WERI-Rb-1 (cell line): ENCODE measurements at regions not wholly inside any gene's neighbourhood (a gene's known extent, or its start where the extent isn't known, plus 50 kb on each side); places are given as distances from the start of the nearest gene placed in this dataset.

Experiments
- DNase-seq: peaks from one replicate; pipeline ENCODE4 v3.0.0-alpha.2; 2020
- H3K27ac ChIP-seq: fragments of 250-450 bp; sonication (Bioruptor Pico); 2 replicates; pipeline ENCODE4 v1.5.1; 2020; ENCODE audit warnings: mild to moderate bottlenecking, moderate library complexity
- H3K27me3 ChIP-seq: fragments of 250-450 bp; sonication (Bioruptor Pico); 2 replicates; pipeline ENCODE4 v1.5.1; 2021; ENCODE audit warnings: mild to moderate bottlenecking, low read depth, moderate library complexity; ENCODE audit not compliant: insufficient read depth, severe bottlenecking
- H3K36me3 ChIP-seq: fragments of 250-450 bp; sonication (Bioruptor Pico); 2 replicates; pipeline ENCODE4 v1.5.1; 2020; ENCODE audit warnings: mild to moderate bottlenecking, moderate library complexity
- H3K4me3 ChIP-seq: 2 replicates; pipeline ENCODE4 v1.5.1; 2011; ENCODE audit warnings: low read depth, mild to moderate bottlenecking, control low read depth, low read length
- H3K9me3 ChIP-seq: fragments of 250-450 bp; sonication (Bioruptor Pico); 2 replicates; pipeline ENCODE4 v1.5.1; 2021; ENCODE audit warnings: mild to moderate bottlenecking, moderate library complexity; ENCODE audit not compliant: severe bottlenecking
- TF ChIP-seq, protein P1 (sequence below): IDR thresholded peaks from 2 replicates; pipeline ENCODE4 v1.5.1; 2011; ENCODE audit warnings: low read depth, mild to moderate bottlenecking, control low read depth, inconsistent platforms, low read length

DNA sequence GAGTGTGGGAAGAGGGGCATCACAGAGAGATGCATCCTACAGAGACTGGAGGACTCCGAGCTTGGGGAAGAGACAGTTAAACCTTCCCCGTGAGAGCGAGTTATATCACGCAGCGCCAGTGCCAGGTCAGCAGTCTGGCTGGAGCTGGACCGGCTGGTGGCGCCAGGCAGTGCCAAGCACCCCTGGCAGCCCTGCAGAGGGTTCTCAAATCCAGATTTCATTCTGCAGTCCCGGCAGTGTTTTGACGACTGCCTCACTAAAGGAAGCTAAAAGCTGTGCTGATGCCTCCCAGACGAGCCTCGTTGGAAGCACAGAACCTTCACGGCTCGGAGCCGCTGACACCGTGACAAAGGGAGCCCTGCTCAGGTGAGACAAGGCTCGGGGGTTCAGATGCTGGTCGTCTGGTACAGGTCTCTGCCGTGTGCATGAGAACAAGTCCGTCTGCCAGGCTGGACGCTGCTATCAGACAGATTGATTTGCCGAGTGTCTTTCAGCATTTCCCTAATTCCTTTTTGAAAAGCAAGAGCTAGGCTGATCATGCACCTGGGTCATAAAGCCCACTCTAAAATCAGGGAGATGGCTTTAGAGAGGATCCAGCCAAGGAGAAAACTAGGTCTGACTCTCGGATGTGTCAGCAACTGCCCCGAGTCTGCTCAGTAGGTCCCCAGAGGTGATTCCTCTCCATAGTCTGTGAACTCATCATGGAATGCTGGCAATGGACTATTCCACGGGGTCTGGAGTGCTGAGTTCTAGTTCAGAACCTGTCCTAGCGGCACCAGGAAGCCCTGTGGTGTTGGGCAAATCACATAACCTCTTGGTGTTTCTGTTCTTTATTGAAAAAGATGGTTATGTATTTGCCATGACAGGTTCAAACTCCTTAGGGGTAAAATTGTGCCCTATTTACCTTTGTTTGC lies 240.6 kb downstream of the SOX11 start:
- Histone ChIP-seq H3K4me3 (no peak overlapping the region), H3K27ac (no peak overlapping the region), H3K9me3 (peaks cover 8% of the 10 kb centered on the region), H3K36me3 (no peaks in the 10 kb centered on the region), H3K27me3 (no peaks in the 10 kb centered on the region)
- TF ChIP-seq, protein P1, sequence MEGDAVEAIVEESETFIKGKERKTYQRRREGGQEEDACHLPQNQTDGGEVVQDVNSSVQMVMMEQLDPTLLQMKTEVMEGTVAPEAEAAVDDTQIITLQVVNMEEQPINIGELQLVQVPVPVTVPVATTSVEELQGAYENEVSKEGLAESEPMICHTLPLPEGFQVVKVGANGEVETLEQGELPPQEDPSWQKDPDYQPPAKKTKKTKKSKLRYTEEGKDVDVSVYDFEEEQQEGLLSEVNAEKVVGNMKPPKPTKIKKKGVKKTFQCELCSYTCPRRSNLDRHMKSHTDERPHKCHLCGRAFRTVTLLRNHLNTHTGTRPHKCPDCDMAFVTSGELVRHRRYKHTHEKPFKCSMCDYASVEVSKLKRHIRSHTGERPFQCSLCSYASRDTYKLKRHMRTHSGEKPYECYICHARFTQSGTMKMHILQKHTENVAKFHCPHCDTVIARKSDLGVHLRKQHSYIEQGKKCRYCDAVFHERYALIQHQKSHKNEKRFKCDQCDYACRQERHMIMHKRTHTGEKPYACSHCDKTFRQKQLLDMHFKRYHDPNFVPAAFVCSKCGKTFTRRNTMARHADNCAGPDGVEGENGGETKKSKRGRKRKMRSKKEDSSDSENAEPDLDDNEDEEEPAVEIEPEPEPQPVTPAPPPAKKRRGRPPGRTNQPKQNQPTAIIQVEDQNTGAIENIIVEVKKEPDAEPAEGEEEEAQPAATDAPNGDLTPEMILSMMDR: no peak
- DNase-seq: no peak

GRCh38 chr2:5933669-5934068 lies 241.5 kb downstream of the SOX11 start:
- H3K9me3 ChIP-seq: peaks cover 8% of the 10 kb centered on the region
- no peaks in the 10 kb centered on the region for H3K36me3 ChIP-seq
- no peak overlapping the region for H3K4me3 ChIP-seq
- no peak for DNase-seq
- H3K27me3 ChIP-seq: no peaks in the 10 kb centered on the region
- H3K27ac ChIP-seq: no peak overlapping the region
- TF ChIP-seq, protein P1: no peak

DNA sequence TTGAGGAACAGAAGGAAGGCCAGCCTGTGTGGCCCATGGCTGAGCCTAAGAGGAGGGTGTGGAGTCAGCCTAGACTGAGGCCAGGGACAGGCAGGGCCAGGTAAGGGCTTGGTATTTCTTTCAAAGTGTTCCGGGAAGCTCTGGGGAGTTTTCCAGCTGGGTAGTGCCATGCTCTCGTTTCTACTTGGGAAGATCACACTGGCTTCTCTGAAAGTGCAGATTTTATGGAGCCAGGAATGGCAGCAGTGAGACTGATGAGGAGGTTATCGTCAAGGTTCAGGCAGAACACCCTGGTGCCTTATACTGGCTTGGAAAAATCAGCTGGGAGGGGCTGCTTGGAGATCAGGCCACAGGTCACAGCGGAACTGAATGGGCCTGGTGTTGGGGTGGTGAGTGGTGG lies 245.1 kb downstream of the SOX11 start:
- no peak overlapping the region for H3K27ac ChIP-seq
- H3K4me3 ChIP-seq: no peak overlapping the region
- no peak for DNase-seq
- TF ChIP-seq, protein P1: no peak
- H3K9me3 ChIP-seq: no peaks in the 10 kb centered on the region
- no peaks in the 10 kb centered on the region for H3K36me3 ChIP-seq
- no peaks in the 10 kb centered on the region for H3K27me3 ChIP-seq

GRCh38 chr2:5937851-5938565 lies 245.8 kb downstream of the SOX11 start:
- no peaks in the 10 kb centered on the region for H3K9me3 ChIP-seq
- H3K27ac ChIP-seq: no peak overlapping the region
- H3K27me3 ChIP-seq: no peaks in the 10 kb centered on the region
- H3K36me3 ChIP-seq: no peaks in the 10 kb centered on the region
- no peak overlapping the region for H3K4me3 ChIP-seq
- TF ChIP-seq, protein P1: no peak
- DNase-seq: no peak

GRCh38 chr2:5938566-5938896 lies 246.3 kb downstream of the SOX11 start:
- TF ChIP-seq, protein P1: no peak
- no peak overlapping the region for H3K4me3 ChIP-seq
- DNase-seq: no peak

More at GRCh38 chr2:5938566-5938896, 246.3 kb downstream of the SOX11 start:
- H3K27ac ChIP-seq: no peak overlapping the region
- H3K9me3 ChIP-seq: no peaks in the 10 kb centered on the region
- no peaks in the 10 kb centered on the region for H3K36me3 ChIP-seq
- H3K27me3 ChIP-seq: no peaks in the 10 kb centered on the region
